ENCODE measurements at regions not wholly inside any gene's neighbourhood (a gene's known extent, or its start where the extent isn't known, plus 50 kb on each side); places are given as distances from the start of the nearest gene placed in this dataset.

- TF ChIP-seq CTCF (IDR thresholded peaks at IDR 0.05; ENCODE audit: low read depth, low read length, poor library complexity, severe bottlenecking) (no peak), EZH2phosphoT487 (IDR thresholded peaks at IDR 0.05; ENCODE audit: borderline replicate concordance, low read length) (no peak)
Measured at GRCh38 chr22:48125416-48125815, 1363.0 kb downstream of the TBC1D22A start.
